ENCODE measurements at regions not wholly inside any gene's neighbourhood (a gene's known extent, or its start where the extent isn't known, plus 50 kb on each side); places are given as distances from the start of the nearest gene placed in this dataset.

GRCh38 chr11:80733790-80734189, 1293.0 kb upstream of the TENM4 start:
- no peak for TF ChIP-seq CTCF (IDR thresholded peaks at IDR 0.05 in 4 of 5, conservative IDR thresholded peaks at IDR 0.05 in 1 of 5)
- no peak for TF ChIP-seq POLR2A (IDR thresholded peaks at IDR 0.05)

All from gastrocnemius medialis (tissue), 4 donors.